ENCODE measurements at regions not wholly inside any gene's neighbourhood (a gene's known extent, or its start where the extent isn't known, plus 50 kb on each side); places are given as distances from the start of the nearest gene placed in this dataset.

- DNase-seq (ENCODE audit: low spot score) = no peak
Measured at GRCh38 chr7:55629051-55629677, 56.9 kb upstream of the VOPP1 start.

DNA sequence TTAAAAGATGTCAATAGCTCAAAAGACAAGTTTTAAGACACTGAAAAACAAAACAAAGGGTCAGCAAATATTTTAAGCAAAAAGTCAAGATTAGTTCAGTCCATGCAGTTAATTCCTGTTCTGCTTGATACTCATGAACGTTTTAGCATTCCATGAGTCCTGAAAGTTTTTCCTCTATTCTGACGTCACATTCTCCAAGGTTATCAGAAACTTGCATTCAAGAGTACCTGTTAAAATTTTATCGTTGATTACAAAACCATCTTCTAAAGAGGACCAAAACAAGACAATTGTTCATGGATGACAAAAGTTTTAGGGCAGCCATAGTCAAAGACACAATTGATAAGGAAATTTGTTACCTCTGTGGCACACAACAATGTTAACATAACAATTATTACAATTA, 52.5 kb upstream of the VOPP1 start:
- DNase-seq (ENCODE audit: low spot score) = no peak

- DNase-seq (ENCODE audit: low spot score) = no peak
Measured at GRCh38 chr7:55623617-55624016, 51.3 kb upstream of the VOPP1 start.

DNA sequence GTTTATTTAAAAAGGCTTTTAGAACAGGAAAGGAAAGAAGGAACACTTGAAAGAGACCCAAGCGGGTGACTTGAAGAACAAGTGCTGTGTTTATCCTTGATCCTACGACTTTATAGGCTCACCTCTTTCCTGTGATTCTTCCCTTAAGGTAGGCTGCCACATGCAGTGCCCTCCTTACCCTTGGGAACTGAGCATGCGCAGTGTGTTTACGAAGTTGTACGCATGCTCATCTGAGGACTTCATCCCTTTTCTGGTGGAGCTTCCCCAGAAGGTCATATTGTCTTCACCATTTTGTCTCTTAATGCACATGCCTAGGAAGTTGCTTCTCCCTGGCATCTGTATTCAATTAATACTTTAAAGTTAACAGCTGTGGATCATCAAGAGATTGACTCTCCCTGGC, 49.9 kb upstream of the VOPP1 start:
- no peak for DNase-seq (ENCODE audit: low spot score)

Data from AG20443 (cell line).